SK-N-SH treated with all-trans-retinoic acid at 6 μM for 48 hours (cell line): ENCODE measurements at regions not wholly inside any gene's neighbourhood (a gene's known extent, or its start where the extent isn't known, plus 50 kb on each side); places are given as distances from the start of the nearest gene placed in this dataset.

Source experiments
- ARNTL ChIP-seq: fragments of 450-650 bp; formaldehyde crosslinking; IDR thresholded peaks from 2 replicates; pipeline ENCODE4 v1.5.0; 2020; ENCODE audit warnings: low read depth, mild to moderate bottlenecking, moderate library complexity, borderline replicate concordance
- CSDC2 ChIP-seq: fragments of 250-450 bp; sonication (Bioruptor Pico); IDR thresholded peaks from 2 replicates; pipeline ENCODE4 v1.5.0; 2020; ENCODE audit warnings: mild to moderate bottlenecking, moderate library complexity
- OSR1 ChIP-seq: fragments of 250-450 bp; sonication (Bioruptor Pico); IDR thresholded peaks from 2 replicates; pipeline ENCODE4 v1.8.0; 2022; ENCODE audit warnings: moderate library complexity, mild to moderate bottlenecking, inconsistent platforms
- ZFP3 ChIP-seq: fragments of 250-450 bp; sonication (Bioruptor Pico); IDR thresholded peaks from 2 replicates; pipeline ENCODE4 v1.5.0; 2020; ENCODE audit warnings: mild to moderate bottlenecking, moderate library complexity
- ZFP30 ChIP-seq: fragments of 450-650 bp; formaldehyde crosslinking; IDR thresholded peaks from 2 replicates; pipeline ENCODE4 v1.5.0; 2022; ENCODE audit warnings: mild to moderate bottlenecking, moderate library complexity

GRCh38 chr11:70568814-70569617 lies 170.7 kb downstream of the CTTN start:
- TF ChIP-seq ZFP30 (CRISPR knock-in tag) (no peak), ZFP3 (CRISPR knock-in tag) (no peak), OSR1 (CRISPR knock-in tag) (no peak), ARNTL (CRISPR knock-in tag) (no peak), CSDC2 (CRISPR knock-in tag) (no peak)
